H9 (cell line): ENCODE measurements at regions not wholly inside any gene's neighbourhood (a gene's known extent, or its start where the extent isn't known, plus 50 kb on each side); places are given as distances from the start of the nearest gene placed in this dataset.

Experiments used
- DNase-seq: peaks from one replicate; pipeline ENCODE4 v3.0.0-alpha.2; 2017
- H2AFZ ChIP-seq: one replicate; pipeline ENCODE4 v1.6.1; 2013; ENCODE audit warnings: mild to moderate bottlenecking, low read length, control low read depth, moderate library complexity
- H2AK5ac ChIP-seq: 2 replicates; pipeline ENCODE4 v1.6.1; 2013; ENCODE audit warnings: low read length, control low read depth, mixed read lengths; ENCODE audit not compliant: insufficient read length
- H2BK120ac ChIP-seq: one replicate; pipeline ENCODE4 v1.6.1; 2013; ENCODE audit warnings: low read depth, mild to moderate bottlenecking, low read length, control low read depth, inconsistent platforms; ENCODE audit not compliant: poor library complexity, severe bottlenecking
- H2BK12ac ChIP-seq: 2 replicates; pipeline ENCODE4 v1.6.1; 2013; ENCODE audit warnings: low read length, control low read depth, mixed read lengths, low read depth; ENCODE audit not compliant: insufficient read length
- H2BK15ac ChIP-seq: 2 replicates; pipeline ENCODE4 v1.6.1; 2013; ENCODE audit warnings: low read depth, low read length, control low read depth
- H2BK20ac ChIP-seq: one replicate; pipeline ENCODE4 v1.6.1; 2013; ENCODE audit warnings: low read depth, mild to moderate bottlenecking, low read length, control low read depth, inconsistent platforms; ENCODE audit not compliant: poor library complexity, severe bottlenecking
- H2BK5ac ChIP-seq: 2 replicates; pipeline ENCODE4 v1.6.1; 2013; ENCODE audit warnings: low read length, control low read depth, mixed read lengths; ENCODE audit not compliant: insufficient read length
- H3K14ac ChIP-seq: 2 replicates; pipeline ENCODE4 v1.6.1; 2013; ENCODE audit warnings: low read length, control low read depth; ENCODE audit not compliant: insufficient read depth
- H3K18ac ChIP-seq: 2 replicates; pipeline ENCODE4 v1.6.1; 2013; ENCODE audit warnings: low read depth, mild to moderate bottlenecking, mixed read lengths, low read length, control low read depth; ENCODE audit not compliant: insufficient read length
- H3K23ac ChIP-seq: 2 replicates; pipeline ENCODE4 v1.6.1; 2013; ENCODE audit warnings: low read length, control low read depth, mixed read lengths, low read depth; ENCODE audit not compliant: insufficient read length
- H3K23me2 ChIP-seq: 2 replicates; pipeline ENCODE4 v1.6.1; 2013; ENCODE audit warnings: low read depth, mild to moderate bottlenecking, mixed read lengths, low read length, control low read depth; ENCODE audit not compliant: insufficient read length, poor library complexity, severe bottlenecking
- H3K27ac ChIP-seq: 2 replicates; pipeline ENCODE4 v1.5.1; 2013; ENCODE audit warnings: low read length, control low read depth, mixed read lengths, low read depth; ENCODE audit not compliant: insufficient read length
- H3K27me3 ChIP-seq: 2 replicates; pipeline ENCODE4 v1.6.1; 2013; ENCODE audit warnings: low read length, control low read depth, inconsistent platforms; ENCODE audit not compliant: insufficient read depth
- H3K4ac ChIP-seq: 2 replicates; pipeline ENCODE4 v1.6.1; 2013; ENCODE audit warnings: low read depth, mild to moderate bottlenecking, control low read depth, inconsistent platforms, low read length, moderate library complexity
- H3K4me1 ChIP-seq: 2 replicates; pipeline ENCODE4 v1.6.1; 2013; ENCODE audit warnings: low read length, control low read depth, inconsistent platforms; ENCODE audit not compliant: insufficient read depth
- H3K4me2 ChIP-seq: 2 replicates; pipeline ENCODE4 v1.6.1; 2013; ENCODE audit warnings: low read length, control low read depth, mixed read lengths; ENCODE audit not compliant: insufficient read length, insufficient read depth
- H3K56ac ChIP-seq: 2 replicates; pipeline ENCODE4 v1.6.1; 2013; ENCODE audit warnings: low read depth, mild to moderate bottlenecking, mixed read lengths, low read length, control low read depth; ENCODE audit not compliant: insufficient read length
- H3K79me1 ChIP-seq: 2 replicates; pipeline ENCODE4 v1.6.1; 2013; ENCODE audit warnings: low read depth, mild to moderate bottlenecking, moderate library complexity, low read length, control low read depth, inconsistent platforms; ENCODE audit not compliant: insufficient read depth, poor library complexity, severe bottlenecking
- H3K79me2 ChIP-seq: 2 replicates; pipeline ENCODE4 v1.6.1; 2013; ENCODE audit warnings: low read length, control low read depth, inconsistent platforms; ENCODE audit not compliant: insufficient read depth
- H3K9ac ChIP-seq: 2 replicates; pipeline ENCODE4 v1.6.1; 2013; ENCODE audit warnings: low read length, control low read depth, mixed read lengths; ENCODE audit not compliant: insufficient read length; ENCODE audit errors: extremely low read depth
- H3K9me3 ChIP-seq: one replicate; pipeline ENCODE4 v1.6.1; 2013; ENCODE audit warnings: low read depth, low read length, inconsistent platforms; ENCODE audit not compliant: control insufficient read depth
- H3T11ph ChIP-seq: one replicate; pipeline ENCODE4 v1.6.1; 2013; ENCODE audit warnings: mild to moderate bottlenecking, low read length, control low read depth, inconsistent platforms
- H4K20me1 ChIP-seq: one replicate; pipeline ENCODE4 v1.6.1; 2013; ENCODE audit not compliant: control insufficient read depth, insufficient read length, insufficient read depth
- H4K5ac ChIP-seq: 2 replicates; pipeline ENCODE4 v1.6.1; 2013; ENCODE audit warnings: low read depth, mild to moderate bottlenecking, mixed read lengths, low read length, control low read depth; ENCODE audit not compliant: insufficient read length
- H4K8ac ChIP-seq: replicated peaks from 2 replicates; pipeline ENCODE4 v1.6.1; 2013; ENCODE audit warnings: low read length, control low read depth, mixed read lengths, low read depth; ENCODE audit not compliant: insufficient read length
- H4K91ac ChIP-seq: 2 replicates; pipeline ENCODE4 v1.6.1; 2013; ENCODE audit warnings: low read depth, mild to moderate bottlenecking, moderate library complexity, mixed read lengths, low read length, control low read depth; ENCODE audit not compliant: insufficient read length
- H3K27ac Mint-ChIP-seq, 3 experiments: 2 replicates in 2 of 3; 3 replicates in 1 of 3; pipeline ENCODE4 v1.8.0; 2020 to 2021; ENCODE audit warnings: mixed read lengths in 3 of 3, mild to moderate bottlenecking in 1 of 3, moderate library complexity in 1 of 3
- H3K27me3 Mint-ChIP-seq: 2 replicates; pipeline ENCODE4 v1.8.0; 2021; ENCODE audit warnings: low read depth, mild to moderate bottlenecking, moderate library complexity, mixed read lengths
- H3K36me3 Mint-ChIP-seq, 3 experiments: 2 replicates in 2 of 3; 3 replicates in 1 of 3; pipeline ENCODE4 v1.8.0; 2020 to 2021; ENCODE audit warnings: low read depth in 3 of 3, mixed read lengths in 3 of 3; ENCODE audit not compliant: insufficient read depth in 1 of 3
- H3K4me1 Mint-ChIP-seq, 2 experiments: 2 replicates each; pipeline ENCODE4 v1.8.0; 2020; ENCODE audit warnings: mixed read lengths in 2 of 2
- H3K4me3 Mint-ChIP-seq, 2 experiments: 2 replicates in 1 of 2; 3 replicates in 1 of 2; pipeline ENCODE4 v1.8.0; 2020 to 2021; ENCODE audit warnings: mild to moderate bottlenecking in 2 of 2, mixed read lengths in 2 of 2, moderate library complexity in 1 of 2
- H3K9me3 Mint-ChIP-seq, 2 experiments: 2 replicates in 1 of 2; 3 replicates in 1 of 2; pipeline ENCODE4 v1.8.0; 2020; ENCODE audit warnings: mild to moderate bottlenecking in 2 of 2, mixed read lengths in 2 of 2, moderate library complexity in 1 of 2
- CTCF ChIP-seq: fragments of 200-600 bp; sonication (generic); conservative IDR thresholded peaks from 3 replicates; pipeline ENCODE4 v1.8.0; 2021; ENCODE audit warnings: antibody characterized with exemption, mild to moderate bottlenecking
- WGBS: extraction: QIAGEN DNeasy Blood & Tissue Kit; methylation state at CpG from one replicate; pipeline ENCODE4 v1.1.7; 2013; ENCODE audit warnings: missing lambda C conversion rate, low lambda C conversion rate, mixed read lengths; ENCODE audit not compliant: insufficient read length; ENCODE audit errors: extremely low coverage; 5-methylcytosine and 5-hydroxymethylcytosine counted together

GRCh38 chr11:127137771-127138280 lies 137.3 kb upstream of the KIRREL3 start:
- no peak overlapping the region for H4K5ac ChIP-seq
- TF ChIP-seq CTCF = no peak
- Mint-ChIP-seq H3K36me3 (no peaks in the 10 kb centered on the region), H3K4me1 (peaks cover 12% of the 10 kb centered on the region in 2 experiments), H3K9me3 (peaks cover 0 to 8% of the 10 kb centered on the region in 2 experiments; a peak in 3 of 5 replicates), H3K4me3 (no peak overlapping the region), H3K27ac (no peak overlapping the region), H3K27me3 (no peaks in the 10 kb centered on the region)
- no peak overlapping the region for H3K9ac ChIP-seq
- H2BK15ac ChIP-seq = no peak overlapping the region
- no peaks in the 10 kb centered on the region for H4K20me1 ChIP-seq
- no peak overlapping the region for H3K56ac ChIP-seq
- H2BK12ac ChIP-seq = peak overlapping the region; percentile 45
- H3K23me2 ChIP-seq = no peaks in the 10 kb centered on the region
- peaks cover 4% of the 10 kb centered on the region; the same call in 1 of the 2 replicates for H3K4me1 ChIP-seq
- no peak overlapping the region for H3K4me2 ChIP-seq
- WGBS = no CpG with 5 or more reads among the region's 15 CpGs
- no peak overlapping the region for H2BK20ac ChIP-seq
- no peak overlapping the region for H2BK5ac ChIP-seq
- H2AFZ ChIP-seq = no peak overlapping the region
- H3K4ac ChIP-seq = no peak overlapping the region
- no peak overlapping the region for H3T11ph ChIP-seq
- H3K23ac ChIP-seq = no peak overlapping the region
- no peak overlapping the region for H3K27ac ChIP-seq
- H3K9me3 ChIP-seq = no peaks in the 10 kb centered on the region
- H3K18ac ChIP-seq = no peak overlapping the region
- H4K8ac ChIP-seq = no peak overlapping the region
- DNase-seq = no peak
- H4K91ac ChIP-seq = no peak overlapping the region
- H3K27me3 ChIP-seq = no peaks in the 10 kb centered on the region
- H3K79me1 ChIP-seq = no peaks in the 10 kb centered on the region
- no peaks in the 10 kb centered on the region for H3K79me2 ChIP-seq
- H2AK5ac ChIP-seq = no peak overlapping the region
- H3K14ac ChIP-seq = no peak overlapping the region
- H2BK120ac ChIP-seq = no peak overlapping the region
